CD4-positive, alpha-beta T cell treated with Interleukin-6 for 4 hours (primary cell): ENCODE measurements at regions not wholly inside any gene's neighbourhood (a gene's known extent, or its start where the extent isn't known, plus 50 kb on each side); places are given as distances from the start of the nearest gene placed in this dataset.
"Not testable (repeated sequence)": the region's sequence is repeated elsewhere in the genome, so short reads cannot be mapped to it uniquely, and the experiment has no call there.

Experiments
- DNase-seq: peaks from one replicate; pipeline ENCODE4 v3.0.0-alpha.2; 2020; ENCODE audit warnings: mixed read lengths

DNA sequence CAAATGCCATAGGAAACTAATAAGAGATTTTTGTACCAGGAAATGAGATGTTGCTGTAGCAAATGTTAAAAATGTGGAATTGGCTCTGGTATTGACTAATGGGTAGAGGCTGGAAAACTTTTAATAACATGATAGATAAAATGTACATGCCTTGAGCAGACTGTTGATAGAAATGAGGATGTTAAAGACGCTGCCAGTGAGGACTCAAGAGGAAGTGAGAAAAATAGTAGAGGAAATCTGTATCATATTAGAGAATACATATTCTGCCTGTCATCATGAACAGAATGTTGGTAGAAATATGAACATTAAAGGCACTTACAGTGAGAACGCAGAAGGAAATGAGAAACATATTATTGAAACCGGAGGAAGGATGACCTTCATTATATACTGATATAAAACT lies 577.2 kb upstream of the HTR2C start:
- DNase-seq: no peak

DNA sequence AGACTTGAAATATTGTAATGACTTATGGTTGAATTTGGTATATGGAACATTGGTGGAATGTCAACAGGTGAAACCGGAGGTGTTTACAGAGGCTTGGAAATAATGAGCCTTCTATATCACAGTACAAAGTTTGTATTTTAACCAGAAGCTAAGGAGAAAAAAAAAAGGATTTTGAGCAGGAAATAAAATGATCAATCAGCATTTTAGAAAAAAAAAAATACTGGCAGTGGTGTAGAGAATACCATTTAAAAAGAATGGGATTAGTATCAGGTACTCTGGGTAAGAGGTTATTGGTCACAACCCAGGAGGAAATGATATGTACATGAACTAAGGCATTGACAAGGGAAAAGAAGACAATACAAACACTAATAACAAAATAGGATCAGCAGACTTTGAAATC lies 587.1 kb upstream of the HTR2C start:
- DNase-seq: no peak

DNA sequence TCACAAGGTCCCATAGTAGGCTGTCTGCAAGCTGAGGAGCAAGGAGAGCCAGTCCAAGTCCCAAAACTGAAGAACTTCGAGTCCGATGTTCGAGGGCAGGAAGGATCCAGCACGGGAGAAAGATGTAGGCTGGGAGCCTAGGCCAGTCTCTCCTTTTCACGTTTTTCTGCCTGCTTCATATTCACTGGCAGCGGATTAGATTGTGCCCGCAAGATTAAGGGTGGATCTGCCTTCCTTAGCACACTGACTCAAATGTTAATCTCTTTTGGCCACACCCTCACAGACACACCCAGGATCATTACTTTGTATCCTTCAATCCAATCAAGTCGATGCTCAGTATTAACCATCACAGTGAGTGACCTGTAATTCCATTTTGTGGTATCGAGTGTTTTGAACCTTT lies 592.2 kb upstream of the HTR2C start:
- DNase-seq: not testable (repeated sequence)

DNA sequence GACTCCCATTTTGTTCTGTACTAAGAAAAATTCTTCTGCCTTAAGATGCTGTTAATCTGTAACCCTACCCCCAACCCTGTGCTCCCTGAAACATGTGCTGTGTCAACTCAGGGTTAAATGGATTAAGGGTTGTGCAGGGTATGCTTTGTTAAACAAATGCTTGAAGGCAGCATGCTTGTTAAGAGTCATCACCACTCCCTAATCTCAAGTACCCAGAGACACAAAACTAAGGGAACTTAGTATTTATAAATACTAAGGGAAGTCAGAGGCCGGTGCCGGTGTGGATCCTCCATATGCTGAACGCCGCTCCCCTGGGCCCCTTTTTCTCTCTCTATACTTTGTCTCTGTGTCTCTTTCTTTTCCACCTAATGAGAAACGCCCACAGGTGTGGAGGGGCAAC lies 593.2 kb upstream of the HTR2C start:
- DNase-seq: not testable (repeated sequence)

DNA sequence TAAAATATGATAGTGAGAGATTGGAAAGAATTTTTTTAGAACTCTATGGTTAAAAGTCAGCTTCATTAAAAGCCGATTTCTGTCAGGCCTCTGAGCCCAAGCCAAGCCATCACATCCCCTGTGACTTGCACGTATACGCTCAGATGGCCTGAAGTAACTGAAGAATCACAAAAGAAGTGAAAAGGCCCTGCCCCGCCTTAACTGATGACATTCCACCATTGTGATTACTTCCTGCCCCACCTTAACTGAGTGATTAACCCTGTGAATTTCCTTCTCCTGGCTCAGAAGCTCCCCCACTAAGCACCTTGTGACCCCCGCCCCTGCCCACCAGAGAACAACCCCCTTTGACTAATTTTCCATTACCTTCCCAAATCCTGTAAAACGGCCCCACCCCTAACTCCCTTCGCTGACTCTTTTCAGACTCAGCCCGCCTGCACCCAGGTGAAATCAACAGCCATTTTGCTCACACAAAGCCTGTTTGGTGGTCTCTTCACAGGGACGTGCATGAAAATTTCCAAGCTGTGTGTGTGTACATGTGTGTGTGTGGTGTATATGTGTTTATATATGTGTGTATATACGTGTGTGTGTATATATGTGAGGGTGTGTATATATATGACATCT lies 595.5 kb upstream of the HTR2C start:
- not testable (repeated sequence) for DNase-seq

DNA sequence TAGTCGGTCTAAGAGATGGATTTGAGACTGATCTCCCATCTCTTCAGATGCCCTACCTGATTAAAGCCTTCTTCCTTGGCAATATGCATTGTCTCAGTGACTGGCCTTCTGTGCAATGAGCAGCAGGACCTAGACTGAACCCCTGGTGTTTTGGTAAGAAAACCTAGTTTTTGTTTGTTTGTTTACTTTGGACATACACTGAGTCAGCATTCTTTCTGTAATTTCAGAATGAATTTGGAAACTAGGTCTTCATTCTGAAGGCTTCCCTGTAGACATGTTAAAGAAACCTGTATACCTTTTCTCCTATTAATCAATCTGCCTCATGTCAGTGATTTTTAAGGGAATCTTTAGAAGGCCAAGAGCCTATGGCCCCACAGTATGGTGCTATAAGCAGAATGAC lies 597.5 kb upstream of the HTR2C start:
- DNase-seq: no peak

DNA sequence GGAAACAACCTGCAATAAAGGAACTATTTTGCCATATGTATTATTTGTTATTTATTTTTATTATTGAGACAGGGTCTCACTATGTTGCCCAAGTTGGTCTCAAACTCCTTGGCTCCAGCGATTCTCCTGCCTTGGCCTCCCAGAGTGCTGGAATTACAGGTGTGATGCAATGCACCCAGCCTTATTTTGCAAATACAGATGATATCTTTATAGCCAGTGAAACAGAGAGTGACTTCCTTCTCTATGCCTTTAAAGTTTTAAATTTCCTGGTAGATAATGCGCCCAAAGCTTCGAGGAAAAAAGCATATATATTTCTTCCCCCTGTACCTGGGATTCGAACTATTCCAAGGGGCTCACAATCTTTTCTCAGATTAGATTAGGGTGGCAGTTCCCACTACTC lies 601.1 kb upstream of the HTR2C start:
- no peak for DNase-seq

DNA sequence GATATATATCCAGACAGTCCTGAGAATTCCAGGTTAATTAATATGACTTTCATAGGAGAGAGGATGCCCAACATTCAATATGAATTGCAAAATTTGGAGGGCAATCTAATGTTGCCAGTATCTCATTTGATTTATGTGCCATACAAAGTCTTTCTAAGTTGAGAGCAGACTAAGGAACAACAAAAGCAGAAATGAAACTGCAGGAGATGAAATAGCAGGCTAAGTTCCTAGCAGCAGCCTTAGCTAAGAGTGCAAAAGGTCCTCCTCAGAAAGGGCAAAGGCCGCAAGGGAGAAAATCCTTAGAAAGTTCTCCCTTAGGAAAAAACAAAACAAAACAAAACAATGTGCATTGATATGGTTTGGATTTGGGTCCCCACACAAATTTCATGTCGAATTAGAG lies 602.9 kb upstream of the HTR2C start:
- DNase-seq: no peak

DNA sequence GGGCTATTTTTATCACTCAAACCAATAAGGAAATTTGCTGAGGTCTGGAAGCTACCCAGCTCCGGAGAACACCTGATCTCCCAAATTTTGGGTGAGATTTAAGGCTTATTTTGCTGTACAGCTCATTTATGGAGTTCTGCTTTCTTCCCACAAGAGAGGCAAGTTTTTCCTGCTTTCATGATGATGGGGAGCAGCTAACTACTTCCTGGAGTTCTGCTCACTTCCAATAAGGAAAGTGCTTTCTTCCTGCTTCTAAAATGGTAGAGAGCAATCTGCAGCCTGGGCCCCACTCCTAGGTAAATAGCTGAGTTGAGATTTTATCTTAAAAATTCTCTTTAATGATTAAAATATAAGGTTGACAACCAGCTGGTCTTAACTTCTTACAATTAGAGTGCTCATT lies 606.0 kb upstream of the HTR2C start:
- no peak for DNase-seq

DNA sequence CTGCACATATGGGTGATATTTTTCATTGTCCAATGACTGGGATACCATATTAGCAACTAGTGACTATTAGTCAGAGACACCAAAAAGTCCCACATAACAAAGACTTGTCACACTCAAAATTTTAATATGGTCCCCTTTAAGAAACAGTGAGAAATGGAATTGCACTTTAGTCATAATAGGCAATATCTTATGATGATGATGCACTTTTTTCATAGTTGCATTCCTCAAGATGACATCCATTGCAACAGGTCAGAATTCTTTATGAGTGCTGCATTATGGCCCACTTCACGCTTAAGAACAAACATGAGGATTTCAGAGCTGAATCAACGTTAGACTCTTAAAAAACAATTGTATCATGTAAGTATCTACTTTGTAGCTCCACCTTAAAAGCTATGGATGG lies 608.4 kb upstream of the HTR2C start:
- no peak for DNase-seq

DNA sequence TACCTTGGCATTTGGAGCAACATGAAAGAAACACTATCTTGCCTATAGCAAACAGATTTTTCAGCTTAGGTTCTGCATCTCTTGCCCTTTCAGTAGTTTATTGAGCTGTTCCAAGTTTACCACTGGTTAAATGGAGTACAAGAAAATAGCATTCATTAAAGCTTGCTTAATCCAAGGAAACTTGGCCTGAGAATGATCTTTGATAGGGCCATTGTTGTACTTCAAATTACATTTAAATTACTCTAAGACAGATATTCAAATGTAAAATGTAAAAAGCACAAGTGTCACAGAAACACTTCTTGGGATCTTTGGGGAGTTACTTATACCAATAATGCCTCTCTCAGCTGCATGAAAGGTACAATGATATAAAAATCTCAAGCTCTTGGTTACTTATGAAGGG lies 609.0 kb upstream of the HTR2C start:
- DNase-seq: no peak

DNA sequence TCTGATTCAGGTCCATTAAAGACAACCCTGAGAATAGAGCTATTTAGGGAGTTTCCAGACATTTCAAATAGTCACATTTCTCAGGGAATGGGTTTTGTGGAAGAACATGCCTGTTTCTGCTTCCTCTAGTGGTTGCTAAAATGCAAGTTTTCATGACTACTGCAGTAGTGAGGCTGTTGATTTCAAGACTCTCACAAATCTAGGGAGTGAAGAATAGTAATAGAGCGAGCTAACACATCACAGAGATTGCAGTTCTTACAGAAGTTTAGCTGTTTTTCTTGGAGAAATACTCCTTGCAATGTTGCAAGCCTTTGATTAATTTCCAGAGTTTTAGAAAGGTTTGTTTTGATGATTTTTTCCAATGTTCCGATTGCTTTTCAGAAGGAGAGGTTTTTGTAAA lies 610.2 kb upstream of the HTR2C start:
- no peak for DNase-seq

DNA sequence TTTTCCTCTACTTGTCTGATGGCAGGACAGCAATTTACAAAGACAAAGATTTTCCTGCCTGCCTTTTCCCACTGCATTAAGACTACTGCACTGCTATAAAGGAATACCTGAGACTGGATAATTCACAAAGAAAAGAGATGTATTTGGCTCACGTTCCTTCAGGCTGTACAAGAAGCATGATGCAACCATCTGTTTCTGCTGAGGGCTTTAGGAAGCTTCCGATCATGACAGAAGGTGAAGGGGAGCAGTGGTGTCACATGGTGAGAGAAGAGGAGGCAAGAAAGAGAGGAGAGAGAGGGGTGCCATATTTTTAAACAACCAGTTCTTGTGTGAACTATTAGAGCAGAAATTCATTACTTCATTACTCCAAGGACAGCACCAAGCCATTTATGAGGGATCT lies 617.1 kb upstream of the HTR2C start:
- no peak for DNase-seq

DNA sequence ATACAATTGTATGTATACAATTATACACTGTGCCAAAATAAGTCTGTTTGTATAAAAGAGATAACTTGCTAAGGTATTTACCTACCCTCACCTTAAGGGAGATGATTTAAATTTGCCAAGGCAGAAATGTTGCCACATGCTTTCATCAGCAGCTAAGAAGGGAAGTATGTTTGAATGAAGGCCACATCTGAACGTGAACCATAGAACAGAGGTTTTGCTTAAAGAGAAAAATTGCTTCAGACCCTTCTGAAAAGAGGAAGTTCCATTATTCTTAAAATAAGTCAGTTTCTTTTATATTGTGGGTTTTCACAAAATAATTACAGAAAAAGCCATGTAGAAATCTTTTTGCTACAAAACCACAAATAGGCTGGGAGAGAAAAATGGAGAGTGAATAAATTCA lies 621.5 kb upstream of the HTR2C start:
- no peak for DNase-seq

DNA sequence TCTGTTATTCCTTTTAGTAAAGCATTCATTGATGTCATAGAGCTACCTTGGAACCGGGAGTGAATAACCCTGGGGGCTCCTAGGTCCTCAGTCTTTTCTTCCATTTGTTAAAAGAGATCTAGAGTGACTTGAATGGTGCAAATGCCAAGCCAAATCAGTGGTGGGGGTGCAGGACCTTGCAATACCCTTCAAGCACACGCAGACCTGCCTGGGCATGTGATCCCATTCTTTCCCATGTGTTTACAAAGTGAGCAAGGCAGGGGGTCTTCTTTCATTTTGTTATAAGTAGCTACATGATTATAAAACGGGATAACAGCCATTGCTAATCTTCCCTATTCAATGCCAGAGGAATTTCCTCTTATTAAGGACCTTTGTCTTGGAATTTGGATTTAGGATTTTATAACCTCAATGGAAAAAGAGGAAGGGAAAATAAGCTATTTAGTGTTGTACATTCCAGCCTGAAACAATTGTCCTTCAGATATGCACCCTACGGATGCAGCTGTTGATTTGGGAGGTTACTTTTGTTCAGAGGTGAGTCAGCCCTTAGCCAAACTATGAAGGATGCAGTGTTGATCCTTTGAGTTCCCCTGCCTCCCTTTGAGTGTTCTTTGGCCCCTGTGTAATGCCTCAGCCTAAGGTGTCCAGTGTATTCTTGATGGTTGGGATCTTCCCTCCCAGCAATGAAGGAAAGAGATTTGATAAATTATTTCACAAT lies 623.8 kb upstream of the HTR2C start:
- DNase-seq: no peak

DNA sequence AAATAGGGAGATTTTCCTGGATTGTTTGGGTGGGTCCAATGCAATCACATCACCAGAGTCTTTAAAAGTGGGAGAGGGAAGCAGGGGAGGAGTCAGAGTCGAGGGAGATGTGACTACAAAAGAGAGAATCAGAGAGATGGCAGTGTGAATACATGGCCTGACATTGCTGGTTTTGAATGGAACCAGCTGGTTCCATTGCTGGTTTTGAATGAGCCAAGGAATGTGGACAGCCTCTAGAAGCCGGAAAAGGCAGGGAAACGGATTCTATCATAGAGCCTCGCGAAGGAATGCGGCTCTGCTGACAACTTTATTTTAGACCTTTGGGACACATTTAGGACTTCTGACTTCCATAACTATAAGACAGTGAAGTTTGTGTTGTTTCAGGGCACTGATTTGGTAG lies 627.0 kb upstream of the HTR2C start:
- DNase-seq: no peak

DNA sequence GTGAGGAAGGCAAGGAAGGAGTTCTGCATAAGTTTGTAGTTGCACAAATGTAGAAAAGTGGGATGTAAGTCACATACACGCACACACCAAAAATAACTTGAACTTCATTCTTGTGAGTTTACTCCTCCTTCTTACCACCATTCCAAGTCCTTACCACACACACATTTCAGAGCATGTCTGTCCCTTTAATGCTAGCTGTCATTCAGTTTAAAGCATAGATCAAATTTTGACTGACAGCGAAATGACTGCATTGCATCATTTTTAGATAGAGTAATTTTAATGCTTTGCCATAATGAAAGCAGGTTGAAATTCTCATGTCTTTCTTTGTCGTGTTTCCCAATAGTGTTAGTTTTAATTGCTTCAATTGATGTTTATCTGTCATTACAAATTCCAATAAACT lies 629.6 kb upstream of the HTR2C start:
- DNase-seq: no peak

DNA sequence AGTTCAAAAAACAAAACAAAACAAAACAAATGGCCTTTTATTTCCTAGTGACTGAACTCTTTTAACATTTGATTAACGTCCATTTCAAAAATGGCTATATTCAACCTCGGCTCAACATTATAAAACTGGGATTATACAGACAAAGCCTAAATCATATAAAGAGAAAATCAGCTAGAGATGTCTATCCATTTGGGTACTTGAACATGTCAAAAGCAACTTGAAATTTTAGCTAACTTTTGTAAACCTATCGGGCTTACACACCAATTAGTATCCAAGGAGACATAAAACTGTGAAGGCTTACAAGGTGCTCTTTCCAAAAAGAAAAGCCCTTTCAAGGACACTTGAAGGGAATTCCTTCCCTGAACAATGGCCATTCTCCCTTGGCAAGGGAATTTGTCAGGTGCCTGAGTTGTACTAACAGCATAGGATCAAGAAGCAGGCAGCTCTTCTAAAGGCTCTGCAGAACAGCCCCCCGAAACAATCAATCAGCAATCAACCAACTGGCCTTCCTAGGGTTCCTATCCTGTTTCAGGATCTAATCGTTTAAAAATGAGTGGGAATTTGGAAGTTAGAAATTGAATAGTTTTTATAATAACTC lies 633.7 kb upstream of the HTR2C start:
- DNase-seq: no peak

DNA sequence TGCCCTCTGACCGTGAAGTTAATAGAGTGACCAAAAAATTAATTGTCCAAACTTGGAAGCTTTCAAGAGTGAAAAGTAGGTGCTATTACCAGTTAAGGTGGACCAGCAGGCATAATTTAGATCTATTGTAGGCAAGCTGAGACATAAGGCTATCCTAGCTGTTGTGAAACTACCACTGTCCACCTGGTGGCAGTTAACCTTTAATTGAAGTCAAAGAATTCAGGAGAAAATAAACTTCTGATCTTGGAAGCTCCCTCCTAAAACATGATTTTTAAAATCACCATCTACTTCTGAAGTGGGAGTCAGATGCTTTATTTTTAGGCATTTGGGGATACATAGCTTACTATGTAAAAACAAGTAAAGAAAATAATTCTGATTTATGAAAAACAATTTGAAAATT lies 636.3 kb upstream of the HTR2C start:
- no peak for DNase-seq

DNA sequence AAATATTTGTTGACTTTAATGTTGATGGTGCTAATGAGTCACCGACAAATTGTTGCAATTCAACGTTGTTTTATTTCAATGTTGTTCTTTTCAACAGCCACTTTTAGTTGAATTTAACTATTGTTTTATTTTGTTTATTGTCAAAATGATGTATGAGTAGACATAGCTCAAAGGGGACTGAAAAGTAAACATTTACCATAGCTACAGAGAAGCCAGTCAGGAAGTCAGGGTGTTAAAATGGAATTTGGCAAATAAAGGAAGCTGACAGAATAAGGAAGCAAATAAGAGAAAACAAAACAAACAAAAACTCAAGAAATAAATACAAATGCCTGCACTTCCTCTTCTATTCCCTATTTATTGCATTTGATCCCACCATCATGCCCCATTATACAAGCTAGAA lies 648.4 kb upstream of the HTR2C start:
- DNase-seq: no peak

DNA sequence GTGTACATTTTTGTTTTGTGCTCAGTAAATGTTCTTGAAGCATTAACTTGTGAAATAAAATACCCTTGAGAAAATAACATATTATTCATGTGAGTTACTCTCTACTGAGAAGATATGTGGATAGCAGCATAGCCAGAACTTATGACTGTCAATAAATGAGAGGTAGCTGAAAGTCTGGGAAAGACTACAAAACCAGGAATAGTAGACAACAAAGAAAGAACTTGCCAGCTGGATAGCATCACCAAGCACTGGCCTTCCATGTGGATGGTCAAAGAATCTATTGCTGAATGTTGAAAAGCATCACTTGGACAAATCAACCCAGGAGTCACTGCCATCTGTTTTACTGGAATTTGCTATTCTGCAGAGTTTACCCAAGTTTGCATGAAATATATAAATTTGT lies 650.0 kb upstream of the HTR2C start:
- no peak for DNase-seq

DNA sequence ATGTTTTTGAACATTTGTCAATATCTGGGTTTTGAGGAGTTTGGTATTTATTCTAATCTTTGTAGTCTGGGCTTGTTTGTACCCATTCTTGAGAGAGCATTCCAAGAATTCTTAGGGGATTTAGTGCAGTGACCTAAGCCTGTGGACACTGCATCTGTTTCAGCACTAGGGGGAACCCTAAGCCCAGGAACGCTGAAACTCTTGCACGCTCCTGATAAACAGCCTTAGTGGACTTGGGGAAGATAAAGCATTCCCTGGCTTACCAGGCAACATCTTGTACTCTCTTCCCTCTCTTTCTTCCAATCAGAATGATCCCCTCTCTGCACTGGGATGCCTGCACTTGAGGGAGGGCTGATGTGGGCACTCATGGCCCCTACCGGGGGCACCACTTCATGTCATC lies 654.9 kb upstream of the HTR2C start:
- DNase-seq: no peak

DNA sequence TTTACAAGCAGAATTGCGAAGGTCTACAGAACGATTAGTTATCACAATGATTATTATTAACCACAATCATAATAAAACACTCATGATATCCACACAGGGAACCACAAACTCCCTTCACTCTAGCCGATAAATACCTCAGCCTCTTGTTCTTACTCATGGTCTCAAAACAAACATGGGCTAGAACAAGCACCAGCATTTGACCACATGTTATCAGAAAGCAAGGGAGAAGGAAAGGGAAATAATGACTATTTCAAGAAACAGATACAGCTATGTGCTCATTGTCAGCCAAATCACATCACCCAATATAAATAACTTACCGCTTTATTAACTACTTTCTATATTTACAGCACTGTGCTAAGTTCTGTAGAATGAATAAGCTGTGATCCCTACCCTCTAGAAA lies 663.2 kb upstream of the HTR2C start:
- no peak for DNase-seq

DNA sequence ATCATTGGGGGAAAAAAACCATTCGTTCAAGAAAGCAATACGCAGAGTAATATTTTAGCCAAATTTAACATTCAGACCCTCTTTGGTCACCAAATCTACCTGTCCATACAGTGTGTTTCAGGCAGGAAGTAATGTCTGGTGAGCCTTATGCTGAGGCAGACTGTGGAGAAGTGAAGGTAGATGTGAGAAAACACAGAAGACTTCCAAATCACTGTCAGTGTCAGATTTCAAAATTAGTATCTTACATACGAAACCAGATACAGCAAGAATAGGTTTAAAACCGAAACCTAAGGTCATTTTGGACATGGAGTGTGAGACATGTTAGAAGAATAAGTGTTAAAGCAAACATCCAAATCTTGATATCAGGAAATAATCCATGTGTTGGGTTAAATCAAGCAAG lies 664.5 kb upstream of the HTR2C start:
- DNase-seq: no peak

DNA sequence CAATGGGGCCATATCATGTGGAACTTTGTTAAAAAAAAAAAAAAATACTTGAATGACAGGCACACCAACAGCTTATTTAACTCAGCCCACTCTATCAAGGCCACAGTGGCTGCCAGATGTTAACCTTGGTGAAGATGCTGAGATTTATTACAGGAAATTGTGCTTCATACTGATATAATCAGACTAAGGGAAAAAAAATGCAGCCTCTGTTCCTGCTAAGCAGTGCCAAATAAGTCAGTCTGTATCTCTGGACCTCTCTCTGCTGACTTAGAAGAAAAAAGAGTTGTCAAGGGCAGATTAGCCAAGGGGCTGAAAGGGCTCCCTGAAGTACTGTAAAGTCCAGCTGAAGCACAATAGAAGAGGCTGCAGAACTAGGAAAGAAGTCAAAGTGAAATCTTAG lies 677.7 kb upstream of the HTR2C start:
- DNase-seq: no peak
